ENCODE measurements at regions not wholly inside any gene's neighbourhood (a gene's known extent, or its start where the extent isn't known, plus 50 kb on each side); places are given as distances from the start of the nearest gene placed in this dataset.

- no peak for TF ChIP-seq CTCF (IDR thresholded peaks at IDR 0.05)
- no peak for TF ChIP-seq POLR2A (IDR thresholded peaks at IDR 0.05)
Observed at GRCh38 chr7:35380739-35381224, 126.9 kb upstream of the TBX20 start.
